Bone marrow (tissue), 2 donors: ENCODE measurements at regions not wholly inside any gene's neighbourhood (a gene's known extent, or its start where the extent isn't known, plus 50 kb on each side); places are given as distances from the start of the nearest gene placed in this dataset.

Experiments
- DNase-seq, 2 donors: peaks; one replicate each; lab custom pipeline; 2025; lab: John Stamatoyannopoulos, UW

GRCh38 chr4:128528793-128529553 is 241.4 kb upstream of the PGRMC2 start:
- no peak for DNase-seq

- no peak for DNase-seq
Measured at GRCh38 chr4:128527946-128528576, 240.4 kb upstream of the PGRMC2 start.

GRCh38 chr4:128527351-128527750 is 239.7 kb upstream of the PGRMC2 start:
- DNase-seq: no peak

- DNase-seq: no peak
Measured at GRCh38 chr4:128525992-128526630, 238.5 kb upstream of the PGRMC2 start.

- no peak for DNase-seq
Measured at GRCh38 chr4:128525387-128525786, 237.8 kb upstream of the PGRMC2 start.

- DNase-seq: no peak
Measured at GRCh38 chr4:128524311-128524710, 236.7 kb upstream of the PGRMC2 start.

GRCh38 chr4:128521648-128522111 is 234.1 kb upstream of the PGRMC2 start:
- DNase-seq: no peak

- DNase-seq: no peak
Measured at GRCh38 chr4:128521156-128521555, 233.5 kb upstream of the PGRMC2 start.

GRCh38 chr4:128519163-128519830 is 231.7 kb upstream of the PGRMC2 start:
- no peak for DNase-seq

- peak in 1 of 2 donors; percentile 54 for DNase-seq
Measured at GRCh38 chr4:128517739-128518510, 230.3 kb upstream of the PGRMC2 start.

- DNase-seq: no peak
Measured at GRCh38 chr4:128517096-128517738, 229.6 kb upstream of the PGRMC2 start.

- no peak for DNase-seq
Measured at GRCh38 chr4:128516301-128516969, 228.8 kb upstream of the PGRMC2 start.

GRCh38 chr4:128513664-128514484 is 226.3 kb upstream of the PGRMC2 start:
- DNase-seq: no peak

GRCh38 chr4:128512767-128513322 is 225.2 kb upstream of the PGRMC2 start:
- no peak for DNase-seq

GRCh38 chr4:128512161-128512560 is 224.5 kb upstream of the PGRMC2 start:
- no peak for DNase-seq

GRCh38 chr4:128510850-128511249 is 223.2 kb upstream of the PGRMC2 start:
- DNase-seq: no peak

- no peak for DNase-seq
Measured at GRCh38 chr4:128502818-128503527, 215.4 kb upstream of the PGRMC2 start.

GRCh38 chr4:128501239-128501638 is 213.6 kb upstream of the PGRMC2 start:
- DNase-seq: no peak
